Parathyroid adenoma (tissue), 2 donors: ENCODE measurements at regions not wholly inside any gene's neighbourhood (a gene's known extent, or its start where the extent isn't known, plus 50 kb on each side); places are given as distances from the start of the nearest gene placed in this dataset.
"Not testable (repeated sequence)": the region's sequence is repeated elsewhere in the genome, so short reads cannot be mapped to it uniquely, and the experiment has no call there.

ENCODE experiments used
- H2AFZ ChIP-seq: fragments of 300-600 bp; sonication (generic); one replicate; pipeline ENCODE4 v1.7.0; 2017; ENCODE audit warnings: antibody characterized with exemption, mild to moderate bottlenecking
- H3K27ac ChIP-seq: fragments of 300-600 bp; sonication (generic); one replicate; pipeline ENCODE4 v1.7.0; 2017
- H3K27me3 ChIP-seq: fragments of 300-600 bp; sonication (generic); one replicate; pipeline ENCODE4 v1.7.0; 2017; ENCODE audit warnings: low read length; ENCODE audit not compliant: control insufficient read depth, insufficient read depth
- H3K36me3 ChIP-seq: fragments of 300-600 bp; sonication (generic); one replicate; pipeline ENCODE4 v1.7.0; 2017; ENCODE audit warnings: low read length; ENCODE audit not compliant: control insufficient read depth, insufficient read depth
- H3K4me1 ChIP-seq: fragments of 300-600 bp; sonication (generic); one replicate; pipeline ENCODE4 v1.7.0; 2017; ENCODE audit warnings: control low read depth
- H3K4me2 ChIP-seq: fragments of 300-600 bp; sonication (generic); one replicate; pipeline ENCODE4 v1.7.0; 2017; ENCODE audit warnings: low read length
- H3K4me3 ChIP-seq: fragments of 300-600 bp; sonication (generic); one replicate; pipeline ENCODE4 v1.7.0; 2017; ENCODE audit warnings: low read depth, low read length
- H3K79me2 ChIP-seq: fragments of 300-600 bp; sonication (generic); one replicate; pipeline ENCODE4 v1.7.0; 2017; ENCODE audit warnings: control low read depth
- H3K9ac ChIP-seq: fragments of 300-600 bp; sonication (generic); one replicate; pipeline ENCODE4 v1.7.0; 2017; ENCODE audit warnings: mild to moderate bottlenecking
- H3K9me3 ChIP-seq: fragments of 300-600 bp; sonication (generic); one replicate; pipeline ENCODE4 v1.7.0; 2017; ENCODE audit warnings: low read length; ENCODE audit not compliant: control insufficient read depth
- CTCF ChIP-seq: fragments of 300-600 bp; sonication (generic); IDR thresholded peaks from one replicate; pipeline ENCODE4 v1.7.0; 2017; ENCODE audit warnings: antibody characterized with exemption, mild to moderate bottlenecking
- donor health status: primary hyperparathyroidism.

- Histone ChIP-seq H3K9ac (no peak overlapping the region), H3K36me3 (no peaks in the 10 kb centered on the region), H3K27ac (no peak overlapping the region), H3K4me1 (no peaks in the 10 kb centered on the region), H2AFZ (no peak overlapping the region), H3K4me2 (no peak overlapping the region), H3K79me2 (no peaks in the 10 kb centered on the region), H3K9me3 (no peaks in the 10 kb centered on the region), H3K27me3 (no peaks in the 10 kb centered on the region), H3K4me3 (no peak overlapping the region)
- TF ChIP-seq CTCF, result no peak
These were observed 122.7 kb upstream of the FAR2 start for GRCh38 chr12:29026419-29026818.

GRCh38 chr12:29029484-29029883, 119.6 kb upstream of the FAR2 start:
- not testable (repeated sequence) for H3K27ac ChIP-seq, H3K4me2 ChIP-seq, H3K27me3 ChIP-seq, H3K4me3 ChIP-seq, H3K4me1 ChIP-seq, H3K36me3 ChIP-seq, H3K9me3 ChIP-seq, H2AFZ ChIP-seq, H3K79me2 ChIP-seq, H3K9ac ChIP-seq

GRCh38 chr12:29030006-29030405, 119.1 kb upstream of the FAR2 start:
- no peaks in the 10 kb centered on the region for H3K36me3 ChIP-seq
- H3K9me3 ChIP-seq, result no peaks in the 10 kb centered on the region
- TF ChIP-seq CTCF, result no peak
- H3K27ac ChIP-seq, result no peak overlapping the region
- no peak overlapping the region for H3K9ac ChIP-seq
- no peaks in the 10 kb centered on the region for H3K4me1 ChIP-seq
- no peaks in the 10 kb centered on the region for H3K27me3 ChIP-seq
- H3K4me2 ChIP-seq, result no peak overlapping the region
- no peak overlapping the region for H3K4me3 ChIP-seq
- no peak overlapping the region for H2AFZ ChIP-seq
- no peaks in the 10 kb centered on the region for H3K79me2 ChIP-seq

- H3K9ac ChIP-seq, result no peak overlapping the region
- no peaks in the 10 kb centered on the region for H3K9me3 ChIP-seq
- H3K4me1 ChIP-seq, result no peaks in the 10 kb centered on the region
- no peaks in the 10 kb centered on the region for H3K79me2 ChIP-seq
- no peak overlapping the region for H3K27ac ChIP-seq
- no peak for TF ChIP-seq CTCF
- no peak overlapping the region for H3K4me3 ChIP-seq
- no peaks in the 10 kb centered on the region for H3K27me3 ChIP-seq
- H2AFZ ChIP-seq, result no peak overlapping the region
- no peaks in the 10 kb centered on the region for H3K36me3 ChIP-seq
- H3K4me2 ChIP-seq, result no peak overlapping the region
These were observed 116.6 kb upstream of the FAR2 start for GRCh38 chr12:29032446-29032845.

GRCh38 chr12:29033519-29033918, 115.6 kb upstream of the FAR2 start:
- Histone ChIP-seq H2AFZ (no peak overlapping the region), H3K79me2 (no peaks in the 10 kb centered on the region), H3K4me1 (no peaks in the 10 kb centered on the region), H3K27me3 (no peaks in the 10 kb centered on the region), H3K4me3 (no peak overlapping the region), H3K9me3 (no peaks in the 10 kb centered on the region), H3K27ac (no peak overlapping the region), H3K4me2 (no peak overlapping the region), H3K36me3 (no peaks in the 10 kb centered on the region), H3K9ac (no peak overlapping the region)
- no peak for TF ChIP-seq CTCF
